Peyer's patch (tissue), 4 donors: ENCODE measurements at regions not wholly inside any gene's neighbourhood (a gene's known extent, or its start where the extent isn't known, plus 50 kb on each side); places are given as distances from the start of the nearest gene placed in this dataset.

Experiments
- CTCF ChIP-seq, 6 experiments: fragments of 450-650 bp in 4 of 6; fragments of 200-600 bp in 2 of 6; sonication (generic) in 1 of 6; IDR thresholded peaks; one replicate each; pipeline ENCODE4 v1.5.1; 2017 to 2019; ENCODE audit warnings: antibody characterized with exemption in 6 of 6, mild to moderate bottlenecking in 3 of 6, moderate library complexity in 1 of 6
- POLR2A ChIP-seq, 2 donors: fragments of 450-650 bp; IDR thresholded peaks; one replicate each; pipeline ENCODE4 v1.5.1; 2017; ENCODE audit warnings: antibody characterized with exemption in 2 of 2, mild to moderate bottlenecking in 2 of 2, moderate library complexity in 2 of 2

DNA sequence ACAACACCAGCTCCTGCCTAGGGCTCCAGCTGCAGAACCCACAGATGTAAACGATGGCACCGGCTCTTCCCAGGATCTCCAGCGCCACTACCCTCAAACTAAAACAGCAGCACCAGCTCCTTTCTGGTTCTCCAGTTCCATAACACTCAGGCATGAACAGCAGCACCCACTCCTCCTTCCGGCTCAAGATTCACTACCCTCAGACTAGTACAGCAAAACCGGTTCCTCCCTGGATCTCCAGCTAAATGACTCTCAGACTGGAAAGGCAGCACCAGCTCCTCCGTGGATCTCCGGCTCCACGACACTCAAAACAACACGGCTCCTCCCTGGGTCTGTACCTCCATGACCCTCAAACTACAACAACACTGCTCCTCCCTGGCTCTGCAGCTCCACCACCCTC lies 325.0 kb downstream of the PREX1 start:
- no peak for TF ChIP-seq CTCF (IDR thresholded peaks at IDR 0.05)
- no peak for TF ChIP-seq POLR2A (IDR thresholded peaks at IDR 0.05)
